ENCODE measurements at regions not wholly inside any gene's neighbourhood (a gene's known extent, or its start where the extent isn't known, plus 50 kb on each side); places are given as distances from the start of the nearest gene placed in this dataset.

GRCh38 chr2:150542692-150543091, 55.2 kb upstream of the RND3 start:
- no peak for TF ChIP-seq CTCF (IDR thresholded peaks at IDR 0.05)
- intact Hi-C loops (cut with DNase I), result no loop called here
- Histone ChIP-seq H3K36me3 (no peaks in the 10 kb centered on the region), H3K27me3 (no peaks in the 10 kb centered on the region), H3K4me1 (no peaks in the 10 kb centered on the region), H3K9me3 (no peaks in the 10 kb centered on the region), H3K27ac (no peak overlapping the region), H3K4me3 (no peak overlapping the region)
- DNase-seq (peak in 2 of 6 donors; percentile 19 to 67), FAIRE-seq (no peak), ATAC-seq (no peak)
- 96 to 97% methylated on average over 19 to 30 of the region's 30 CpGs for WGBS, 2 donors

DNA sequence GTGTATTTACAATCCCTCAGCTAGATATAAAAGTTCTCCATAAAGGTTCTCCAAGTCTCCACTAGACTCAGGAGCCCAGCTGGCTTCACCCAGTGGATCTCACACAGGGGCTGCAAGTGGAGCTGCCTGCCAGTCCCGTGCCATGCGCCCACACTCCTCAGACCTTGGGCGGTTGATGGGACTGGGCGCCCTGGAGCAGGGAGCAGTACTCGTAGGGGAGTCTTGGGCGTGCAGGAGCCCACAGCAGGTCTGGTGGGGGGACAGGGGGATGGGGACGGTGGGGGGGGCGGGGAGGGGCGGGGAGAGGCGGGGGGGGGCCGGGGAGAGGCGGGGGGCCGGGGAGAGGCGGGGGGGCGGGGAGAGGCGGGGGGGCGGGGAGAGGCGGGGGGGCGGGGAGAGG, 54.7 kb upstream of the RND3 start:
- no peaks in the 10 kb centered on the region for H3K27me3 ChIP-seq
- ATAC-seq, result no peak
- no peak for DNase-seq
- intact Hi-C loops (cut with DNase I), result no loop called here
- 86 to 94% methylated on average over 5 to 8 of the region's 19 CpGs for WGBS, 2 donors
- no peaks in the 10 kb centered on the region for H3K9me3 ChIP-seq
- no peak overlapping the region for H3K27ac ChIP-seq
- no peak overlapping the region for H3K4me3 ChIP-seq
- no peaks in the 10 kb centered on the region for H3K36me3 ChIP-seq
- no peak for TF ChIP-seq CTCF (IDR thresholded peaks at IDR 0.05)
- no peak for FAIRE-seq
- H3K4me1 ChIP-seq, result no peaks in the 10 kb centered on the region

DNA sequence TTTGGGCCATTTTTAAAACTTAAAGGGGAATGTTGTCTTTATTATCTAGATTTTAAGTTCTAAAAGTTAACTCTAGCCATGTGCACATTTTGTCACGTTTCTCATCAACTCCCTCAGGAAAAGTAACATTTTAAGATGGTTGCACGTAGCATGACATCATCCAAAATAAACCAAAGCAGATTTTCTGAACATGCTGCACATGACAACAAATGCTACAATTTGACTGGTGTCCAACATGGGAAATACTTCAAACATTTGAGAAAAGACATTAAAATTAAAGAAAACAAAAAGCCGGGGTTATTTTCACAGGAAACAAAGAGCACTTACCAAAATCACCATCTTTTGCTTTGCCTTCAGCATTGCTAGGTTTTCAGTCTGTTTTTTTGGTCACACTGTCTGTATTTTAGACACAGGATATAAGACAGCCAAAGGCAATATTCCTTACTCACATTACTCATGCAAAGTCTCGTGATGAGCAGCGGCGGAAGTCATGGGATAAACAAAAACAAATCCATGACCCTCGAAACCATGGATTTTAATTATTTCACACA, 51.3 kb upstream of the RND3 start:
- Histone ChIP-seq H3K9me3 (no peaks in the 10 kb centered on the region), H3K36me3 (no peaks in the 10 kb centered on the region), H3K4me3 (no peak overlapping the region), H3K27me3 (no peaks in the 10 kb centered on the region), H3K27ac (no peak overlapping the region), H3K4me1 (no peaks in the 10 kb centered on the region)
- TF ChIP-seq CTCF (IDR thresholded peaks at IDR 0.05), result no peak
- FAIRE-seq, result no peak
- ATAC-seq, result no peak
- WGBS, 2 donors, result 68 to 77% methylated on average over 7 of the region's 7 CpGs
- intact Hi-C loops (cut with DNase I), result no loop called here
- DNase-seq, result no peak
